ENCODE measurements at regions not wholly inside any gene's neighbourhood (a gene's known extent, or its start where the extent isn't known, plus 50 kb on each side); places are given as distances from the start of the nearest gene placed in this dataset.

GRCh38 chr16:6892966-6893365 lies 439.7 kb upstream of the RBFOX1 start:
- no peak for DNase-seq (ENCODE audit: extremely low spot score)
- ChIA-PET POLR2A (no interaction called here), CTCF (no interaction called here)
- TF ChIP-seq, protein P1, sequence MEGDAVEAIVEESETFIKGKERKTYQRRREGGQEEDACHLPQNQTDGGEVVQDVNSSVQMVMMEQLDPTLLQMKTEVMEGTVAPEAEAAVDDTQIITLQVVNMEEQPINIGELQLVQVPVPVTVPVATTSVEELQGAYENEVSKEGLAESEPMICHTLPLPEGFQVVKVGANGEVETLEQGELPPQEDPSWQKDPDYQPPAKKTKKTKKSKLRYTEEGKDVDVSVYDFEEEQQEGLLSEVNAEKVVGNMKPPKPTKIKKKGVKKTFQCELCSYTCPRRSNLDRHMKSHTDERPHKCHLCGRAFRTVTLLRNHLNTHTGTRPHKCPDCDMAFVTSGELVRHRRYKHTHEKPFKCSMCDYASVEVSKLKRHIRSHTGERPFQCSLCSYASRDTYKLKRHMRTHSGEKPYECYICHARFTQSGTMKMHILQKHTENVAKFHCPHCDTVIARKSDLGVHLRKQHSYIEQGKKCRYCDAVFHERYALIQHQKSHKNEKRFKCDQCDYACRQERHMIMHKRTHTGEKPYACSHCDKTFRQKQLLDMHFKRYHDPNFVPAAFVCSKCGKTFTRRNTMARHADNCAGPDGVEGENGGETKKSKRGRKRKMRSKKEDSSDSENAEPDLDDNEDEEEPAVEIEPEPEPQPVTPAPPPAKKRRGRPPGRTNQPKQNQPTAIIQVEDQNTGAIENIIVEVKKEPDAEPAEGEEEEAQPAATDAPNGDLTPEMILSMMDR (IDR thresholded peaks at IDR 0.05; ENCODE audit: control extremely low read depth, extremely low read depth, low read depth, missing control alignments), result no peak

- TF ChIP-seq, protein P1 (IDR thresholded peaks at IDR 0.05; ENCODE audit: control extremely low read depth, extremely low read depth, low read depth, missing control alignments), result no peak
- CTCF ChIA-PET, result interaction anchor here (0.6 kb wide), 1 partner anchor 83 kb away, joined by 3 read pairs; no protein-coding TSS in a partner anchor
- no peak for DNase-seq (ENCODE audit: extremely low spot score)
- POLR2A ChIA-PET, result no interaction called here
These were observed 441.1 kb upstream of the RBFOX1 start for GRCh38 chr16:6891496-6891895.

DNA sequence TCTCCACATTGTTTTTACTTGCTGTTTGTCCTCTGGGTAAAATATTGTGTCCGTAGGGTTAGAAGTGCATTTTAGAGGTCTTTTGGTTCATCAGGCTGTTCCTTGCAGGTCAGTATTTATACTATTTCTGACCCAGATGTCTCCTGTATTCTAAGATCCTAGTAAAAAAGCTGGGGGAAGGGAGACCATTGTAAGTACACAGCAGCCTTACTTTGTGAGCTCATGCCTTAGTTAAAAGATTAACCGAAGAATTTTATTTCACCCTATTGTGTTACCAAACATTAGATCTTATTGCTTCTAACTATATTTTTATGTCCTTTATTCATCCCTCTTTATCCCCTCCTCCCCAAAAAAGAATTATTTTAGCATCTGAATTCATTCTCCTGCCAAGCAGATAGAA lies 444.1 kb upstream of the RBFOX1 start:
- TF ChIP-seq, protein P1 (IDR thresholded peaks at IDR 0.05; ENCODE audit: control extremely low read depth, extremely low read depth, low read depth, missing control alignments), result no peak
- no peak for DNase-seq (ENCODE audit: extremely low spot score)
- CTCF ChIA-PET, result interaction anchor here (1.3 kb wide), 1 partner anchor 9 kb away, joined by 3 read pairs; no protein-coding TSS in a partner anchor
- POLR2A ChIA-PET, result no interaction called here

DNA sequence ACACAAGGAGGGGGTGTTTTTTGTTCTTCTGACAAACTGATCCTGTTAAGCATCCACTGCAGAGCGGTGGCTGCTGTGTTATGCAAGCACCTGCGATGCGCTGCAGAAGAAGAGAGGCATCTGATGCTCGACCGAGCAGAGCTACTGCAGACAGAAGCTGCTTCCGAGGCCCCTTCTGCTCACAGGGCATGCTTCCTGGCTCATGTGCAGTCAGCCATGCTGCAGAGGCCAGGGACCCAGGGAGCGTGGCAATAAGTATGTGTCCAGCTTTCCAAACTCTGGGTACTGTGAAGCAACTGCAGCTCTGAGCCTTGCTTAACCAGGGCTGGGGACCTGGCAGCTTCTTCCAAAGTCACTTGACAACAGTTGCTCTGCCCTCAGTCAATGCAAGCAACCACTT lies 448.6 kb upstream of the RBFOX1 start:
- DNase-seq (ENCODE audit: extremely low spot score), result no peak
- ChIA-PET POLR2A (no interaction called here), CTCF (no interaction called here)
- TF ChIP-seq, protein P1 (IDR thresholded peaks at IDR 0.05; ENCODE audit: control extremely low read depth, extremely low read depth, low read depth, missing control alignments), result no peak

DNA sequence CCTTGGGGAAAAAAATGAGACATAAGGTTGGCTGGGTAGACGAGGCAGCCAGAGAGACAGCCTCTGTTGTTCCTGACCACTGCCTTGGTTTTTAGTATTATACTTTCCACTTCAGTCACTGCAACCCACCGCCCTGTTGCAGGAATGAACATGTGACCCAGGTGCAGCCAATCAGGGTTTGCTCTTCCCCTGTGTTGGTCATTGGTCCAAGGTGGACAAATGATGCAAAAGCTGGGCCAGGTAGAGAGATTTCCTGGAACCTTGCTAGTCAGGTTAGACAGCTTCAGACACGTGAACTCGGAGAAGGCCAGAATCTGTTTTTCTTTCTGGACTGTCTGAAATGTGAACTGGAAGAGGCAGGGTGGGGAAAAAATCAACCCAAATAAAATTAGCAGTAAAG lies 452.4 kb upstream of the RBFOX1 start:
- POLR2A ChIA-PET, result no interaction called here
- CTCF ChIA-PET, result interaction anchor here (1.0 kb wide), 1 partner anchor 8 kb away, joined by 3 read pairs; no protein-coding TSS in a partner anchor
- TF ChIP-seq, protein P1 (IDR thresholded peaks at IDR 0.05; ENCODE audit: control extremely low read depth, extremely low read depth, low read depth, missing control alignments), result no peak
- DNase-seq (ENCODE audit: extremely low spot score), result no peak

- TF ChIP-seq, protein P1 (IDR thresholded peaks at IDR 0.05; ENCODE audit: control extremely low read depth, extremely low read depth, low read depth, missing control alignments), result no peak
- ChIA-PET CTCF (no interaction called here), POLR2A (no interaction called here)
These were observed 468.0 kb upstream of the RBFOX1 start for GRCh38 chr16:6864671-6865070.

DNA sequence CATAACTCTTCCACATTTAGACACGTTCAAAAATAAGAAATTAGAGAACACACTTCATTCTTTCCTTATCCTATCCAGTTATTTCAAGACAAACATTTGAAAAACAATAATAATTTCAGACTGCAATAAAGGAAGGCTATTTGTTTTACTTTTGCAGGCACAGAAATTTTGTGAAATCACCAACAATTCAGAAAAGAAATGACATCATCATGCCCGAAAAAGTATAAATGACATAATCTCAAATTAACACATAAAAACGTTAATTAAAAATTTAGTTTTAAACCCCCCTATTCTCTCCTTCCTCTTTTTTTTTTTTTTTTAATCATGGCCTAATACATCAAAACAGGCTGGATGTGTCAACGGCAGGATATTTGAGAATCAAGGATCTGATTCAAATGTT lies 468.4 kb upstream of the RBFOX1 start:
- no peak for DNase-seq (ENCODE audit: extremely low spot score)
- POLR2A ChIA-PET, result no interaction called here
- TF ChIP-seq, protein P1 (IDR thresholded peaks at IDR 0.05; ENCODE audit: control extremely low read depth, extremely low read depth, low read depth, missing control alignments), result no peak
- CTCF ChIA-PET, result no interaction called here

More at GRCh38 chr16:6864671-6865070, 468.0 kb upstream of the RBFOX1 start:
- DNase-seq (ENCODE audit: extremely low spot score), result no peak
